ENCODE measurements at regions not wholly inside any gene's neighbourhood (a gene's known extent, or its start where the extent isn't known, plus 50 kb on each side); places are given as distances from the start of the nearest gene placed in this dataset.

GRCh38 chr10:107444443-107444842, 279.9 kb upstream of the SORCS1 start:
- TF ChIP-seq, protein P1, sequence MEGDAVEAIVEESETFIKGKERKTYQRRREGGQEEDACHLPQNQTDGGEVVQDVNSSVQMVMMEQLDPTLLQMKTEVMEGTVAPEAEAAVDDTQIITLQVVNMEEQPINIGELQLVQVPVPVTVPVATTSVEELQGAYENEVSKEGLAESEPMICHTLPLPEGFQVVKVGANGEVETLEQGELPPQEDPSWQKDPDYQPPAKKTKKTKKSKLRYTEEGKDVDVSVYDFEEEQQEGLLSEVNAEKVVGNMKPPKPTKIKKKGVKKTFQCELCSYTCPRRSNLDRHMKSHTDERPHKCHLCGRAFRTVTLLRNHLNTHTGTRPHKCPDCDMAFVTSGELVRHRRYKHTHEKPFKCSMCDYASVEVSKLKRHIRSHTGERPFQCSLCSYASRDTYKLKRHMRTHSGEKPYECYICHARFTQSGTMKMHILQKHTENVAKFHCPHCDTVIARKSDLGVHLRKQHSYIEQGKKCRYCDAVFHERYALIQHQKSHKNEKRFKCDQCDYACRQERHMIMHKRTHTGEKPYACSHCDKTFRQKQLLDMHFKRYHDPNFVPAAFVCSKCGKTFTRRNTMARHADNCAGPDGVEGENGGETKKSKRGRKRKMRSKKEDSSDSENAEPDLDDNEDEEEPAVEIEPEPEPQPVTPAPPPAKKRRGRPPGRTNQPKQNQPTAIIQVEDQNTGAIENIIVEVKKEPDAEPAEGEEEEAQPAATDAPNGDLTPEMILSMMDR (IDR thresholded peaks at IDR 0.05), result no peak
- no peak for TF ChIP-seq POLR2A (IDR thresholded peaks at IDR 0.05)

Measured in upper lobe of left lung (tissue), 4 donors.